PC-9 (cell line): ENCODE measurements at regions not wholly inside any gene's neighbourhood (a gene's known extent, or its start where the extent isn't known, plus 50 kb on each side); places are given as distances from the start of the nearest gene placed in this dataset.

Experiments
- CTCF ChIP-seq: fragments of 200-600 bp; sonication (generic); conservative IDR thresholded peaks from 2 replicates; pipeline ENCODE4 v1.6.1; 2017; ENCODE audit warnings: mixed run types, antibody characterized with exemption, mild to moderate bottlenecking, moderate library complexity
- EZH2 ChIP-seq: fragments of 200-600 bp; sonication (generic); IDR thresholded peaks from 2 replicates; pipeline ENCODE4 v1.8.0; 2017; ENCODE audit warnings: antibody characterized with exemption, low read depth

GRCh38 chr18:28526196-28526595, 349.3 kb upstream of the CDH2 start:
- no peak for TF ChIP-seq CTCF
- no peak for TF ChIP-seq EZH2
